ENCODE measurements at regions not wholly inside any gene's neighbourhood (a gene's known extent, or its start where the extent isn't known, plus 50 kb on each side); places are given as distances from the start of the nearest gene placed in this dataset.

- TF ChIP-seq CTCF (IDR thresholded peaks at IDR 0.05; ENCODE audit: insufficient read depth, low read length, poor library complexity, severe bottlenecking), result no peak
- TF ChIP-seq EZH2phosphoT487 (conservative IDR thresholded peaks at IDR 0.05; ENCODE audit: low read length), result no peak
These were observed 349.2 kb upstream of the KLHL1 start for GRCh38 chr13:70457474-70457873.
